ENCODE measurements at regions not wholly inside any gene's neighbourhood (a gene's known extent, or its start where the extent isn't known, plus 50 kb on each side); places are given as distances from the start of the nearest gene placed in this dataset.

GRCh38 chr2:5538313-5538712 is 153.9 kb upstream of the SOX11 start:
- H3K4me2 ChIP-seq (ENCODE audit: low read depth, low read length, poor library complexity, severe bottlenecking), result no peak overlapping the region
- H3K9me3 ChIP-seq (ENCODE audit: insufficient read depth, low read length), result no peaks in the 10 kb centered on the region
- H3K9me2 ChIP-seq (replicated peaks; ENCODE audit: insufficient read depth, low read length), result no peaks in the 10 kb centered on the region
- H3K27ac ChIP-seq (ENCODE audit: low read depth, low read length), result no peak overlapping the region
- no peaks in the 10 kb centered on the region for H3K36me3 ChIP-seq (ENCODE audit: low read length)
- H3K79me2 ChIP-seq (ENCODE audit: insufficient read depth, low read length), result no peaks in the 10 kb centered on the region
- TF ChIP-seq CTCF (IDR thresholded peaks at IDR 0.05; ENCODE audit: insufficient read depth, low read length, poor library complexity, severe bottlenecking) (no peak), EZH2phosphoT487 (conservative IDR thresholded peaks at IDR 0.05; ENCODE audit: low read length) (no peak)
- H2AFZ ChIP-seq (ENCODE audit: low read depth, low read length, severe bottlenecking), result no peak overlapping the region
- H3K27me3 ChIP-seq (ENCODE audit: low read length), result no peaks in the 10 kb centered on the region
- H3K9ac ChIP-seq (ENCODE audit: low read length), result no peak overlapping the region
- H4K20me1 ChIP-seq (ENCODE audit: low read depth, low read length), result no peaks in the 10 kb centered on the region
- H3K4me3 ChIP-seq (ENCODE audit: insufficient read depth, low read length, poor library complexity, severe bottlenecking), result no peak overlapping the region
- no peaks in the 10 kb centered on the region for H3F3A ChIP-seq (ENCODE audit: insufficient read depth)

DNA sequence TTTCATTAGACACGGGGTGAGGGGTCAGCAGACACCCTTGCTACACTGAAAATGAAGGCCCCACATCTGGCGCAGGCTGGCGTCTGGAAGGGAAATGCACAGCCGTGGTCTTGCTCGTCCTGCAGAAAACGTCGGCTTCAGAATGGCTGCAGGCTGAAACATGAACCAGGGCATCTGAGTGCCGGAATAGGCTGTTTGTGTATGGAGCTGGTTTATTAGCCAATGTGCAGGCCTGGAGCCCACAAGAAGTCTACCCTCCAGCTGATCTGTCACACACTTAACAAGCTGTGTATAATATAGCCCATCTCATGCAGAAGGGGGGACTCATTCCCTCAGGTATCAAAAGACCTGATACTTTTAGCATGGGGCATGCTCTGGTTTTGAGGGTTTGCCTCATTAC is 153.4 kb upstream of the SOX11 start:
- H3K9me3 ChIP-seq (ENCODE audit: insufficient read depth, low read length), result no peaks in the 10 kb centered on the region; the same call in 1 of the 2 replicates
- H3K4me3 ChIP-seq (ENCODE audit: insufficient read depth, low read length, poor library complexity, severe bottlenecking), result no peak overlapping the region
- H3K27me3 ChIP-seq (ENCODE audit: low read length), result no peaks in the 10 kb centered on the region
- no peaks in the 10 kb centered on the region for H4K20me1 ChIP-seq (ENCODE audit: low read depth, low read length)
- TF ChIP-seq CTCF (IDR thresholded peaks at IDR 0.05; ENCODE audit: insufficient read depth, low read length, poor library complexity, severe bottlenecking) (no peak), EZH2phosphoT487 (conservative IDR thresholded peaks at IDR 0.05; ENCODE audit: low read length) (no peak)
- no peaks in the 10 kb centered on the region for H3F3A ChIP-seq (ENCODE audit: insufficient read depth)
- no peak overlapping the region for H3K27ac ChIP-seq (ENCODE audit: low read depth, low read length)
- H3K36me3 ChIP-seq (ENCODE audit: low read length), result no peaks in the 10 kb centered on the region
- no peaks in the 10 kb centered on the region for H3K79me2 ChIP-seq (ENCODE audit: insufficient read depth, low read length)
- no peak overlapping the region for H2AFZ ChIP-seq (ENCODE audit: low read depth, low read length, severe bottlenecking)
- H3K4me2 ChIP-seq (ENCODE audit: low read depth, low read length, poor library complexity, severe bottlenecking), result no peak overlapping the region
- no peak overlapping the region for H3K9ac ChIP-seq (ENCODE audit: low read length)
- H3K9me2 ChIP-seq (replicated peaks; ENCODE audit: insufficient read depth, low read length), result no peaks in the 10 kb centered on the region

DNA sequence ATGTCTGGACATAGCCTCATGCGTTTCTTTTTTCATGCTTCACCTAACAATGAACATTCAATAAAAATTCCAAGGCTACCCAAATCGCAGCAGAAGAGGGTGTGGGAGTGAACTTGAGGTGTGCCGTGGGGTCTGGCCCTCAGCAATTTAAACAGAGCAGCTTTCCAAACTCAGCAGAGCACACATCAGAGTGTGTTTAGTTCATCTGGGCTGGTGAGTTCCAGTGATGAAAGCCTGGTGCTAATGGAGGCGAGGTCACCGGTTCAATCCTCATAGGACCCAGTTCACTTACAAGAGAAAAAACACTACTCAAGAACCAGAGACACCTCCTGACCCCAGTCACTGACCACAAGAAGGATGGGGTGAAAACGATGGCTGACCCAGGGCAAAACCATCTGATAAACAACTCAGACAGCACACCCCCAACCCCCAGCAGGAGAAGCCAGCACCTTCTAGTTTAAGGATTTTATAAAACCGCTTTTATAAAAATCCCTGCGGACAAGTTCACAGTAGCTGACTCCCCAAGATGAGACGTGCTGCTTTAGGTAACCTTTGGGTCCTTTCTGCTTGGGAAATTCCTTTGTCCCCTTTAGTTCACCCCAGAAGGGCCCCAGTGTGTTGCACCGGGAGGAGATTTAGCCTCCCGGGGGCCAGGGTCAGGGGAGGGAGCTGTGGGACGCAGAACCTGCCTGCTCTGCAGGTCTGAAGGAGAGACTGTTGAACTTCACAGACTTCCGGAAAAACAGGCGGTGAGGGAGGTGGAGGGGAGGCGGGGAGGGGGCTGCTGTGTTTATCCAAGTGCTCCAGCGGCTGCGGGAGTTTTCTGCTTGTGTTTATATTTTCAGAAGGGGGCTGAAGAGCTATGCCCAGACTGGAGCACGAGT is 152.7 kb upstream of the SOX11 start:
- Histone ChIP-seq H3K9me3 (ENCODE audit: insufficient read depth, low read length) (peaks cover 7% of the 10 kb centered on the region; the same call in 1 of the 2 replicates), H3F3A (ENCODE audit: insufficient read depth) (no peaks in the 10 kb centered on the region), H3K4me3 (ENCODE audit: insufficient read depth, low read length, poor library complexity, severe bottlenecking) (no peak overlapping the region), H3K9ac (ENCODE audit: low read length) (no peak overlapping the region), H2AFZ (ENCODE audit: low read depth, low read length, severe bottlenecking) (no peak overlapping the region), H3K4me2 (ENCODE audit: low read depth, low read length, poor library complexity, severe bottlenecking) (no peak overlapping the region), H4K20me1 (ENCODE audit: low read depth, low read length) (no peaks in the 10 kb centered on the region), H3K79me2 (ENCODE audit: insufficient read depth, low read length) (no peaks in the 10 kb centered on the region), H3K9me2 (replicated peaks; ENCODE audit: insufficient read depth, low read length) (no peaks in the 10 kb centered on the region), H3K36me3 (ENCODE audit: low read length) (no peaks in the 10 kb centered on the region), H3K27me3 (ENCODE audit: low read length) (no peaks in the 10 kb centered on the region), H3K27ac (ENCODE audit: low read depth, low read length) (no peak overlapping the region)
- TF ChIP-seq CTCF (IDR thresholded peaks at IDR 0.05; ENCODE audit: insufficient read depth, low read length, poor library complexity, severe bottlenecking), result no peak
- no peak for TF ChIP-seq EZH2phosphoT487 (conservative IDR thresholded peaks at IDR 0.05; ENCODE audit: low read length)
